ENCODE measurements at regions not wholly inside any gene's neighbourhood (a gene's known extent, or its start where the extent isn't known, plus 50 kb on each side); places are given as distances from the start of the nearest gene placed in this dataset.

DNA sequence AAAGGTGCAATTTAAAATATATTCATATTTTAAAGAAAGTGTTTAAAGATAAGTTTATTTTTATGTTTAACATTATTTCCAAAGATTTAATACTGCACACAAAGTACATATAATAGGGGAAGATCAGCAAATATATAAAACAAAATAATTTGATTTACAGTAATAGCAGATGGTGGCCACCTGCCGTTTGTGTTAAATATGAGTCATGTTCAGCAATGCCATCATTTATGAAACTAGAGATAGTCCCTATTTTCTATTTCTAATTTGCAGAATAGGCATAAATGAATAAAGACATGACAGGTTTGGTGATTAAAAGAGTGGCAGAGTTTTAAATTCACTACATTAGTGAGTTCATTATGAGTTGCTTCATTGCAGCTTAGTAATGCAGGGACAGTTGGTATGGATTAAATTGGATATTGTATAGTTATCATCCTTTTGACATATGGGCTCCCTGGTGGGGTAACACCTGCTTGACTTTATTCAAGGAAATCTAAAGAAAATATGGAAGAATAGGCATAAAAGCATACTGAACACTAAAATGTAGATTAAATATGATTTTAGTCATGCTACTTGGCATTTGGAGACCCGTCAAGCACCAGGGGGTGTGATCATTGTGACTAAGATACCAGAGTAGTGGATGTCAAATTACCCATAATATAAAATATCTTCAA is 78.8 kb upstream of the BANK1 start:
- Histone ChIP-seq H3K79me2 (no peaks in the 10 kb centered on the region), H3K27ac (no peak overlapping the region), H3K4me2 (ENCODE audit: low read length) (no peak overlapping the region), H3K4me3 (ENCODE audit: low read depth, low read length) (no peak overlapping the region), H3K9ac (no peak overlapping the region), H3K4me1 (no peaks in the 10 kb centered on the region), H3K27me3 (ENCODE audit: control insufficient read depth, insufficient read depth, low read length) (no peaks in the 10 kb centered on the region), H2AFZ (no peak overlapping the region), H3K9me3 (ENCODE audit: control insufficient read depth, low read length) (no peaks in the 10 kb centered on the region), H3K36me3 (ENCODE audit: control insufficient read depth, insufficient read depth, low read length) (no peaks in the 10 kb centered on the region)
- TF ChIP-seq, protein P1, sequence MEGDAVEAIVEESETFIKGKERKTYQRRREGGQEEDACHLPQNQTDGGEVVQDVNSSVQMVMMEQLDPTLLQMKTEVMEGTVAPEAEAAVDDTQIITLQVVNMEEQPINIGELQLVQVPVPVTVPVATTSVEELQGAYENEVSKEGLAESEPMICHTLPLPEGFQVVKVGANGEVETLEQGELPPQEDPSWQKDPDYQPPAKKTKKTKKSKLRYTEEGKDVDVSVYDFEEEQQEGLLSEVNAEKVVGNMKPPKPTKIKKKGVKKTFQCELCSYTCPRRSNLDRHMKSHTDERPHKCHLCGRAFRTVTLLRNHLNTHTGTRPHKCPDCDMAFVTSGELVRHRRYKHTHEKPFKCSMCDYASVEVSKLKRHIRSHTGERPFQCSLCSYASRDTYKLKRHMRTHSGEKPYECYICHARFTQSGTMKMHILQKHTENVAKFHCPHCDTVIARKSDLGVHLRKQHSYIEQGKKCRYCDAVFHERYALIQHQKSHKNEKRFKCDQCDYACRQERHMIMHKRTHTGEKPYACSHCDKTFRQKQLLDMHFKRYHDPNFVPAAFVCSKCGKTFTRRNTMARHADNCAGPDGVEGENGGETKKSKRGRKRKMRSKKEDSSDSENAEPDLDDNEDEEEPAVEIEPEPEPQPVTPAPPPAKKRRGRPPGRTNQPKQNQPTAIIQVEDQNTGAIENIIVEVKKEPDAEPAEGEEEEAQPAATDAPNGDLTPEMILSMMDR (IDR thresholded peaks at IDR 0.05), result no peak

DNA sequence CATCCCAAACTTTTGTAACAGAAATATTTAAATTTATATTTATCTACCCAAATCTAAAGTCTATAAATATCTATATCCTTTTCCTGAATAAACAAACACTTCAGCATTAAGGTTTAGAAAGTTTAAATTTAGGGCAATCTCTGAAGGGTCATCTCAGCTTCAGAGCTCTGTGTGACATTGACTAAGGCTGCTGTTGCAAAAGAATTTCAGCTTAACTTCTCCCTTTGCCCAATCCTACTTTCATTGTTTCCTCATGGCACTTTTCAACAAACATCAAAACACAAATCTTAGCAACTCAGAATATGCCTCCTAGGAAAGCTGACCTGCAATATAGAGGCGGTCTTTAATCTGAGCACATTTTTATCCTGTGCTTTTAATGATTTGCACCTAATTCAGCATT is 79.7 kb upstream of the BANK1 start:
- Histone ChIP-seq H3K27ac (no peak overlapping the region), H3K4me3 (ENCODE audit: low read depth, low read length) (no peak overlapping the region), H2AFZ (no peak overlapping the region), H3K27me3 (ENCODE audit: control insufficient read depth, insufficient read depth, low read length) (no peaks in the 10 kb centered on the region), H3K36me3 (ENCODE audit: control insufficient read depth, insufficient read depth, low read length) (no peaks in the 10 kb centered on the region), H3K9ac (no peak overlapping the region), H3K9me3 (ENCODE audit: control insufficient read depth, low read length) (no peaks in the 10 kb centered on the region), H3K79me2 (no peaks in the 10 kb centered on the region), H3K4me2 (ENCODE audit: low read length) (no peak overlapping the region), H3K4me1 (no peaks in the 10 kb centered on the region)
- TF ChIP-seq, protein P1 (IDR thresholded peaks at IDR 0.05), result no peak

DNA sequence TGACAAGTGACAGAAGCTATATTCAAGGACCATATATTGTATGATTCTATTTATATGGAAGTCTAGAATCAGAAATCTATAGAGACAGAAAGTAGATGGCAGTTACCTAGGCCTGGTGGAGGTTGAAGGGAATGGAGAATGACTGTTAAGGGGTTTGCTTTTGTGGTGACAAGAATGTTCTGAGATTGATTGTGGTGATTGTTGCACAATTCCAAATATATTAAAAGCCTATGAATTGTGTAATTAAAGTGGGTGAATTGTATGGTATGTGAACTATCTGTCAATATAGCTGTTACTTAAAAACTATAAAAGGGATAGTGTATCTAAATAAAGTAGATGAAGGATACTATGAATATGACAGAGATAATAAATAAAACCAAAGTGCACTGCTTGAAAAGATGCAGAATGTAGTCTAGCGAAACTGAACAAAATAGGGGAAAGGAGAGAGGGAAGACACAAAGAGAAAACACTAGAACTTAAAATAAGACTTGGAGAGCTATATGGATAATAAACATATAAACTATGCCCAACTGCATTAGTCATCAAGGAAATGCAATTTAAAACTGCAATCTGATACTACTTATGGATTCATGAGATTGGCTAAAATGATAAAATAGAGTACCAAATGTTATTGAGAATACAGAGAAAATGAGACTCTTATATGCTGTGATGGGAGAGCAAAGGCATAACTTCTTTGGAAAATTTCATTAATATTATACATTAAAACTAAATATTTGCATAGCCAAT is 82.1 kb upstream of the BANK1 start:
- H3K9ac ChIP-seq, result no peak overlapping the region
- TF ChIP-seq, protein P1 (IDR thresholded peaks at IDR 0.05), result no peak
- no peaks in the 10 kb centered on the region for H3K9me3 ChIP-seq (ENCODE audit: control insufficient read depth, low read length)
- no peaks in the 10 kb centered on the region for H3K79me2 ChIP-seq
- no peak overlapping the region for H3K4me2 ChIP-seq (ENCODE audit: low read length)
- H3K4me1 ChIP-seq, result no peaks in the 10 kb centered on the region
- H3K27ac ChIP-seq, result no peak overlapping the region
- H2AFZ ChIP-seq, result no peak overlapping the region
- no peaks in the 10 kb centered on the region for H3K27me3 ChIP-seq (ENCODE audit: control insufficient read depth, insufficient read depth, low read length)
- no peak overlapping the region for H3K4me3 ChIP-seq (ENCODE audit: low read depth, low read length)
- no peaks in the 10 kb centered on the region for H3K36me3 ChIP-seq (ENCODE audit: control insufficient read depth, insufficient read depth, low read length)

DNA sequence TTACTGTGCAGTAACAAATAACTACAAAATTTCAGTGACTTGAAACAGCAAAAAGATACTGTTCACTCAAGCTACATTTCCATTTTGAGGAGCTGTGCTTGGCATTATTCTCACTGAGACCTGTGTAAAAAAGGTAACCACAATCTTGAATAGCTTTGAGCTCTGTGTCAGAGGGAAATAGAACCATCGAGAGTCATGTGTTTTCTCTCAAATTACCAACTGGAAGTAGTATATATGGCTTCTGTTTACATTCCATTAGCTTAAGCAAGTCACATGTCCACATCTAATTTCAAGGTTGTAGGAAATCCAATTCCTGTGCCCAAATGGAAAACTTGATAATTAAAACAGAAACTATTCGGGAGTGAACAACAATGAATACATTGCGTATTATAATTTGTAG is 82.9 kb upstream of the BANK1 start:
- Histone ChIP-seq H3K36me3 (ENCODE audit: control insufficient read depth, insufficient read depth, low read length) (no peaks in the 10 kb centered on the region), H3K4me3 (ENCODE audit: low read depth, low read length) (no peak overlapping the region), H3K79me2 (no peaks in the 10 kb centered on the region), H3K9me3 (ENCODE audit: control insufficient read depth, low read length) (no peaks in the 10 kb centered on the region), H3K9ac (no peak overlapping the region), H3K4me1 (no peaks in the 10 kb centered on the region), H3K27ac (no peak overlapping the region), H3K4me2 (ENCODE audit: low read length) (no peak overlapping the region), H3K27me3 (ENCODE audit: control insufficient read depth, insufficient read depth, low read length) (no peaks in the 10 kb centered on the region), H2AFZ (no peak overlapping the region)
- TF ChIP-seq, protein P1 (IDR thresholded peaks at IDR 0.05), result no peak
